Erythroblast (primary cell): ENCODE measurements at regions not wholly inside any gene's neighbourhood (a gene's known extent, or its start where the extent isn't known, plus 50 kb on each side); places are given as distances from the start of the nearest gene placed in this dataset.

Source experiments
- GATA1 ChIP-seq: IDR thresholded peaks from 2 replicates; pipeline ENCODE4 v1.6.1; 2011; ENCODE audit warnings: low read depth, mild to moderate bottlenecking, control low read depth, low read length, moderate library complexity
- POLR2A ChIP-seq: IDR thresholded peaks from 2 replicates; pipeline ENCODE4 v1.6.1; 2011; ENCODE audit warnings: mild to moderate bottlenecking, low read length

DNA sequence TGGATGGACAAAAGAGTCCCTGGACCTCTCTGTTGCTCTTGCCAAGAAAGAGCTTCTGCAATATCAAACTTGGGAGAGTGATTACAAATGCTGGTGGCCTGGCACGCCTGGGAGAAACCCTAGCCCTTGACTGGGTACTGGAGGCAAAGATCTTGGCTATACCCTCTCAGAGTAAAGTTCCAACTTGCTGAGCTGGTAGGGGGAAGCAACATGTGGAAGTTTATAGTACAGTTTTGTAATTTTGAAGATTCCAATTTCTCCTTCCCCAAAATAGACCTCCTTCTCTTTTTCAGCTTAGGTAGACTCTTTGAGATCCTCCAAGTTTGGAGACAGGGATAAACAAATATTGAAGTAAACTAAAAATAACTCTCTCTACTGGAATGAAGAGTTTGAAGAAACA, 645.3 kb downstream of the NR4A2 start:
- TF ChIP-seq POLR2A (no peak), GATA1 (no peak)
